Adrenal gland (tissue), 9 donors: ENCODE measurements at regions not wholly inside any gene's neighbourhood (a gene's known extent, or its start where the extent isn't known, plus 50 kb on each side); places are given as distances from the start of the nearest gene placed in this dataset.

Experiments
- DNase-seq, 7 donors: peaks; one replicate each; pipeline ENCODE4 v3.0.0-alpha.2; 2019 to 2020
- H3K27ac ChIP-seq, 5 donors: fragments of 200-600 bp; sonication (generic) in 4 of 5; 1 replicate in 3 of 5; 2 replicates in 2 of 5; pipeline versions ENCODE4 v1.5.1 to v1.8.0; 2016 to 2020; ENCODE audit warnings: mild to moderate bottlenecking in 1 of 5
- H3K27me3 ChIP-seq: fragments of 200-600 bp; 2 replicates; pipeline ENCODE4 v1.8.0; 2021
- H3K36me3 ChIP-seq, 2 donors: fragments of 200-600 bp; replicated peaks in 1 of 2; 1 replicate in 1 of 2; 2 replicates in 1 of 2; pipeline versions ENCODE4 v1.5.1 to v1.8.0; 2018 to 2022
- H3K4me1 ChIP-seq, 2 donors: fragments of 200-600 bp; replicated peaks in 1 of 2; 1 replicate in 1 of 2; 2 replicates in 1 of 2; pipeline versions ENCODE4 v1.5.1 to v1.8.0; 2018 to 2021
- H3K4me3 ChIP-seq, 4 donors: fragments of 200-600 bp; sonication (generic) in 3 of 4; one replicate each; pipeline ENCODE4 v1.5.1; 2016 to 2018
- H3K9me3 ChIP-seq, 3 donors: fragments of 200-600 bp; sonication (generic) in 1 of 3; replicated peaks in 1 of 3; 1 replicate in 2 of 3; 2 replicates in 1 of 3; pipeline versions ENCODE4 v1.5.1 to v1.8.0; 2016 to 2021
- POLR2A ChIP-seq, 2 donors: fragments of 450-650 bp; IDR thresholded peaks; one replicate each; pipeline ENCODE4 v1.6.1; 2017; ENCODE audit warnings: antibody characterized with exemption in 2 of 2, mild to moderate bottlenecking in 2 of 2, moderate library complexity in 1 of 2
- WGBS, 4 donors: extraction: QIAGEN DNeasy Blood & Tissue Kit in 2 of 4; methylation state at CpG; one replicate each; pipeline versions ENCODE4 v1.1.5 to v1.1.7; 2013 to 2017; 5-methylcytosine and 5-hydroxymethylcytosine counted together
- intact Hi-C, 2 donors: fragments of 100-400 bp; cut with DNase I; formaldehyde crosslinking; loops; one replicate each; pipeline versions ENCODE4 v1.14.1 to v1.15.0; 2022 to 2023
- TF ChIP-seq, protein P1 (sequence below), 6 experiments: fragments of 450-650 bp in 4 of 6; fragments of 200-600 bp in 2 of 6; sonication (generic) in 1 of 6; IDR thresholded peaks; 1 replicate in 5 of 6; 2 replicates in 1 of 6; pipeline versions ENCODE4 v1.5.1 to v1.8.0; 2016 to 2021; ENCODE audit warnings: antibody characterized with exemption in 6 of 6, mild to moderate bottlenecking in 2 of 6, moderate library complexity in 1 of 6
- donor health status: healthy with polysubstance abuse.
- donor health status: Bipolar disorder and iron deficiency.
- donor health status: DM: yes; HTN: yes; CAD: no.
- donor health status: DM: no; HTN: no; CAD: no.
- donor health status: DM: no; HTN: no; CAD: no.

DNA sequence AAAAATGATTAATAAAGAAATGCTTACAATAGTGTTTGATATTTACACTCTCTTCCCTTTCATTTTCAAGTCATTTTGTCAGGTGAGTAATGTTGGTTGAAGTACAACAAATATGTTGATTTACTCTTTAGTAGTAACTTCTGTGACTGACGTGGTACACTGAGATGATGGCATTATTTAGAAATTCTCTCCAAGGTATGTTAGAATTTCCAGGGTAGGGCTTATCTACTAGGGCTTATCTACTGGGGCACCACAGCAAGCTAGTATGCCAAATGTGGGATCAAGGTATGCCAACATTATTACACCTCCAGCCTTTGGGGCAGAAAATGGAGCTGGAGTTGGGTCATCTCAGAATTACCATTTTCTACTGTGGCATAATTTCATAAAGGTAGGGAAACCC lies 157.4 kb upstream of the AGTR1 start:
- H3K4me1 ChIP-seq, result no peaks in the 10 kb centered on the region
- H3K27me3 ChIP-seq, result no peaks in the 10 kb centered on the region
- WGBS, 4 donors, result 76 to 97% (median 83%) methylated on average over 1 of the region's 1 CpG
- DNase-seq, result no peak
- H3K27ac ChIP-seq, result no peak overlapping the region
- no peaks in the 10 kb centered on the region for H3K9me3 ChIP-seq
- intact Hi-C loops, result no loop called here
- H3K36me3 ChIP-seq, result no peaks in the 10 kb centered on the region
- no peak for TF ChIP-seq POLR2A (IDR thresholded peaks at IDR 0.05)
- TF ChIP-seq, protein P1, sequence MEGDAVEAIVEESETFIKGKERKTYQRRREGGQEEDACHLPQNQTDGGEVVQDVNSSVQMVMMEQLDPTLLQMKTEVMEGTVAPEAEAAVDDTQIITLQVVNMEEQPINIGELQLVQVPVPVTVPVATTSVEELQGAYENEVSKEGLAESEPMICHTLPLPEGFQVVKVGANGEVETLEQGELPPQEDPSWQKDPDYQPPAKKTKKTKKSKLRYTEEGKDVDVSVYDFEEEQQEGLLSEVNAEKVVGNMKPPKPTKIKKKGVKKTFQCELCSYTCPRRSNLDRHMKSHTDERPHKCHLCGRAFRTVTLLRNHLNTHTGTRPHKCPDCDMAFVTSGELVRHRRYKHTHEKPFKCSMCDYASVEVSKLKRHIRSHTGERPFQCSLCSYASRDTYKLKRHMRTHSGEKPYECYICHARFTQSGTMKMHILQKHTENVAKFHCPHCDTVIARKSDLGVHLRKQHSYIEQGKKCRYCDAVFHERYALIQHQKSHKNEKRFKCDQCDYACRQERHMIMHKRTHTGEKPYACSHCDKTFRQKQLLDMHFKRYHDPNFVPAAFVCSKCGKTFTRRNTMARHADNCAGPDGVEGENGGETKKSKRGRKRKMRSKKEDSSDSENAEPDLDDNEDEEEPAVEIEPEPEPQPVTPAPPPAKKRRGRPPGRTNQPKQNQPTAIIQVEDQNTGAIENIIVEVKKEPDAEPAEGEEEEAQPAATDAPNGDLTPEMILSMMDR (IDR thresholded peaks at IDR 0.05), result no peak
- H3K4me3 ChIP-seq, result no peak overlapping the region

DNA sequence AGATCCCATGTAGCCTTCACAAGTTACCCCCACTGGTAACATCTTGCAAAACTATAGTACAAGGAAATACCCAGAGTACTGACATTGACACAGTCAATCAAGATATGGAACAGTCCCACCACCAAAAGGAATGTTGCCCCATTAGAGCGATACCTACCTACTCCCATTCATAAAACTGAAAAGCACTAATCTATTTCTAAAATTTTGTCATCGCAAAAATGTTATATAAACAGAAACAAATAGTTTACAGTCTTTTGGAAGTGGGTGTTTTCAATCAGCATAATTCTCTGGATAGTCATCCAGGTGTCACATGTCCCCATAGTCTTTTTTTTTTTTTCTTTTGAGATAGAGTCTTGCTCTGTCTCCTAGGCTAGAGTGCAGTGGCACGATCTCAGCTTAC lies 156.9 kb upstream of the AGTR1 start:
- WGBS, 4 donors, result 92 to 98% (median 94%) methylated on average over 3 of the region's 3 CpGs
- DNase-seq, result no peak
- Histone ChIP-seq H3K36me3 (no peaks in the 10 kb centered on the region), H3K9me3 (no peaks in the 10 kb centered on the region), H3K27me3 (no peaks in the 10 kb centered on the region), H3K4me1 (no peaks in the 10 kb centered on the region), H3K27ac (no peak overlapping the region), H3K4me3 (no peak overlapping the region)
- intact Hi-C loops, result no loop called here
- TF ChIP-seq, protein P1 (IDR thresholded peaks at IDR 0.05), result no peak
- no peak for TF ChIP-seq POLR2A (IDR thresholded peaks at IDR 0.05)

DNA sequence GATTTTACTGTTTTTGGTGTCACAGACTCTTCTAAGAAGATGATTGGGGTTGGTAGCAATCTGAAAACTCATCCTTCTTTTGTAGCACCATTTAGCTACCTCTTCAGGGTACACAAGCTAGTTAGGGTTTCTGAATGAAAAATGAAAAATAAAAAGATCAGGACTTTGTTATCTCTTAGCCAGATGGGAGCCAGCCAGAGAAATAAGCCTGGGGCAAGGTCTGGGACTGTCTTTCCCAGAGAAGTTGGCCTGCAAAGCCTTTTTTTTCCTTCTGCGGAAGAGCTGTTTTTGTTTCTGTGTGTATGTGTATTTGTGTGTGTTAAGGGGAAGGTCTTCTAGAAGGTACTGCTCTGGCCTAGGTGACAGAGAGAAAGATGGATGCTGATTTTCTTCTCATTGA lies 150.7 kb upstream of the AGTR1 start:
- H3K9me3 ChIP-seq, result no peaks in the 10 kb centered on the region
- intact Hi-C loops, result no loop called here
- no peaks in the 10 kb centered on the region for H3K27me3 ChIP-seq
- no peaks in the 10 kb centered on the region for H3K36me3 ChIP-seq
- no peak overlapping the region for H3K4me3 ChIP-seq
- no peak overlapping the region for H3K27ac ChIP-seq
- no peaks in the 10 kb centered on the region for H3K4me1 ChIP-seq
- TF ChIP-seq, protein P1 (IDR thresholded peaks at IDR 0.05), result no peak
- no peak for TF ChIP-seq POLR2A (IDR thresholded peaks at IDR 0.05)
- peak in 1 of 7 donors; percentile 54 for DNase-seq
- 54 to 83% (median 78%) methylated on average over 1 of the region's 1 CpG for WGBS, 4 donors

DNA sequence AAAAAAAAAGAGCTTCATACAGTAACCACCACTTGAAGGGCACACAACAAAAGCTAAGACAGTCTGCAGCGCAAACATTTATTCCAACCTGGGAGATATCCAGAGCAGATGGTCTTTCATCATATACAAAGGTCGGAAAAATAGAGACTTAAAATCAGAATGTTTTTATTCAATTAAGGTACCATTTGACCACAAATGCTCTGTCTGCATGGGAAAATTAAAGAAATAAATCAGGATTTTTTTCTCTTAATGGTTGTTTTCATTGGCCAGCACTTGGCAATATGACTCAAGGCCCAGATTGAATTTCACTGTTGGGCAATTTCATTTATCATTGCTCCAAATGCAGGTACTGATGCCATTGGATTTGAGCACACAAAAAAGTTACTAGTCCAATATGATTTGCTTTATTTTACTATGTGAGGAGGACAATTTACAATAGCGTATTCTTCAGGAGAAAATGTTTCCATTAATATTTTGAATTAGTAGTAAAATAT lies 145.9 kb upstream of the AGTR1 start:
- H3K9me3 ChIP-seq, result no peaks in the 10 kb centered on the region
- H3K4me1 ChIP-seq, result peaks cover 0 to 18% of the 10 kb centered on the region in 2 donors
- H3K27ac ChIP-seq, result no peak overlapping the region
- intact Hi-C loops, result no loop called here
- no peak overlapping the region for H3K4me3 ChIP-seq
- no peaks in the 10 kb centered on the region for H3K27me3 ChIP-seq
- no peak for TF ChIP-seq POLR2A (IDR thresholded peaks at IDR 0.05)
- TF ChIP-seq, protein P1 (IDR thresholded peaks at IDR 0.05), result no peak
- WGBS, 4 donors, result 92 to 95% (median 94%) methylated on average over 3 of the region's 3 CpGs
- DNase-seq, result no peak
- H3K36me3 ChIP-seq, result no peaks in the 10 kb centered on the region
